SU-DHL-6 (cell line): ENCODE measurements at regions not wholly inside any gene's neighbourhood (a gene's known extent, or its start where the extent isn't known, plus 50 kb on each side); places are given as distances from the start of the nearest gene placed in this dataset.

Source experiments
- H2AFZ ChIP-seq: fragments of 200-600 bp; sonication (generic); 2 replicates; pipeline ENCODE4 v1.6.1; 2014; ENCODE audit warnings: low read depth, mild to moderate bottlenecking, moderate library complexity, mixed read lengths, antibody characterized with exemption, low read length; ENCODE audit not compliant: severe bottlenecking
- H3F3A ChIP-seq: fragments of 200-600 bp; shearing (Covaris generic); 2 replicates; pipeline ENCODE4 v1.6.0; 2016; ENCODE audit warnings: antibody characterized with exemption, mild to moderate bottlenecking; ENCODE audit not compliant: insufficient read depth
- H3K27ac ChIP-seq: fragments of 200-600 bp; sonication (generic); 2 replicates; pipeline ENCODE4 v1.5.1; 2016; ENCODE audit warnings: low read depth, mild to moderate bottlenecking, low read length, moderate library complexity, mixed read lengths
- H3K27me3 ChIP-seq: fragments of 200-600 bp; sonication (generic), shearing (Covaris generic); 2 replicates; pipeline ENCODE4 v1.6.0; 2014; ENCODE audit warnings: mild to moderate bottlenecking, low read length
- H3K36me3 ChIP-seq: fragments of 200-600 bp; sonication (generic); 2 replicates; pipeline ENCODE4 v1.6.1; 2014; ENCODE audit warnings: mild to moderate bottlenecking, low read length, mixed read lengths
- H3K4me2 ChIP-seq: fragments of 300-600, 200-600 bp; shearing (Covaris generic), sonication (generic); 2 replicates; pipeline ENCODE4 v1.6.0; 2014; ENCODE audit warnings: low read length, low read depth, mild to moderate bottlenecking; ENCODE audit not compliant: poor library complexity, severe bottlenecking
- H3K4me3 ChIP-seq: fragments of 200-600 bp; sonication (generic); 2 replicates; pipeline ENCODE4 v1.5.1; 2014; ENCODE audit warnings: antibody characterized with exemption, low read length, mild to moderate bottlenecking, mixed read lengths; ENCODE audit not compliant: insufficient read depth, poor library complexity, severe bottlenecking
- H3K79me2 ChIP-seq: fragments of 200-600 bp; sonication (generic); 2 replicates; pipeline ENCODE4 v1.6.1; 2014; ENCODE audit warnings: mild to moderate bottlenecking, low read length, moderate library complexity; ENCODE audit not compliant: insufficient read depth
- H3K9ac ChIP-seq: fragments of 200-600 bp; sonication (generic); 2 replicates; pipeline ENCODE4 v1.7.0; 2014; ENCODE audit warnings: mild to moderate bottlenecking, low read length
- H3K9me2 ChIP-seq: fragments of 200-600 bp; sonication (generic); replicated peaks from 2 replicates; pipeline ENCODE4 v1.6.1; 2014; ENCODE audit warnings: low read length; ENCODE audit not compliant: insufficient read depth
- H3K9me3 ChIP-seq: fragments of 200-600 bp; sonication (generic); 2 replicates; pipeline ENCODE4 v1.6.1; 2014; ENCODE audit warnings: low read length, mixed read lengths; ENCODE audit not compliant: insufficient read depth
- H4K20me1 ChIP-seq: fragments of 200-600 bp; sonication (generic); 2 replicates; pipeline ENCODE4 v1.6.1; 2014; ENCODE audit warnings: low read depth, mild to moderate bottlenecking, antibody characterized with exemption, low read length, moderate library complexity, mixed read lengths
- EZH2phosphoT487 ChIP-seq: fragments of 200-600 bp; sonication (generic), shearing (Covaris generic); conservative IDR thresholded peaks from 2 replicates; pipeline ENCODE4 v1.6.1; 2018; ENCODE audit warnings: mild to moderate bottlenecking, antibody characterized with exemption, low read length, moderate library complexity, mixed read lengths
- TF ChIP-seq, protein P1 (sequence below): fragments of 200-600 bp; sonication (generic); IDR thresholded peaks from one replicate; pipeline ENCODE4 v1.5.1; 2017; ENCODE audit warnings: antibody characterized with exemption, mild to moderate bottlenecking, low read length, moderate library complexity; ENCODE audit not compliant: insufficient read depth, poor library complexity, severe bottlenecking

DNA sequence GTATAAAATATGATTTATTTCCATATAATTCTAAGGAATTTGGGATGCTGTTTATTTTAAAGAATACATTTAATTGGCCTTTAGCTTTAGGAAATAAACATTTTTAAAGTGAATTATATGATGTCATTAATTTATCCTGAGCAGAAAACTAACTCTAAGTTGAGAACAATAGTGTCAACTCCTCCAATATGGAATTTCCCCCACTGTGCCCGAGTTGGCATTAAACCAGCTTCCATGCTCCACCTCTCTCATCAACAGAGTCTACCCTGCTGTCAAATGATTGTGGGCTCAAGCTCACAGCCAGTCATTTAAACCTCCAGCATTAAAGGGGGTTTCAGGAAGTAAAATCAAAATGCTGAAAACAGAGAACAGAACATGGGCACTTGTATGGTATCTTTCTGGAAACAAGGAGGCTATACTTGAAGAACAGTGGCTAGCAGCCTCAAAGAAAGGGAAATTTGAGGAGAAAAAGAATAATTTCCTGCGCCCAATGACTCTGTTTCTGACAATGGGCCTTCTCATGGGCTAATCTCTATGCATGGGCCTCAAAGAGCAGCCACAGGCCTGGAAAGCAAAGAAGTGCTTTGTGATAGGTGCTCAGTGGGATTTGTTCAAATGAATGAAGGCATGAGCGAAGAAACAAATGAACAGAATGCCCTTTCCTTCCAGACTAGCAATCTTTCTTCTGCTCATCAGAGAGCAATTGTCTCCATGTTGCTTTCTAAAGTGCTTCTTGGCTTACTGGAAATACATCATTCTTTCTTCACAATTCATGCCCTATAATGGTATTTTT lies 252.8 kb downstream of the MTX2 start:
- TF ChIP-seq, protein P1, sequence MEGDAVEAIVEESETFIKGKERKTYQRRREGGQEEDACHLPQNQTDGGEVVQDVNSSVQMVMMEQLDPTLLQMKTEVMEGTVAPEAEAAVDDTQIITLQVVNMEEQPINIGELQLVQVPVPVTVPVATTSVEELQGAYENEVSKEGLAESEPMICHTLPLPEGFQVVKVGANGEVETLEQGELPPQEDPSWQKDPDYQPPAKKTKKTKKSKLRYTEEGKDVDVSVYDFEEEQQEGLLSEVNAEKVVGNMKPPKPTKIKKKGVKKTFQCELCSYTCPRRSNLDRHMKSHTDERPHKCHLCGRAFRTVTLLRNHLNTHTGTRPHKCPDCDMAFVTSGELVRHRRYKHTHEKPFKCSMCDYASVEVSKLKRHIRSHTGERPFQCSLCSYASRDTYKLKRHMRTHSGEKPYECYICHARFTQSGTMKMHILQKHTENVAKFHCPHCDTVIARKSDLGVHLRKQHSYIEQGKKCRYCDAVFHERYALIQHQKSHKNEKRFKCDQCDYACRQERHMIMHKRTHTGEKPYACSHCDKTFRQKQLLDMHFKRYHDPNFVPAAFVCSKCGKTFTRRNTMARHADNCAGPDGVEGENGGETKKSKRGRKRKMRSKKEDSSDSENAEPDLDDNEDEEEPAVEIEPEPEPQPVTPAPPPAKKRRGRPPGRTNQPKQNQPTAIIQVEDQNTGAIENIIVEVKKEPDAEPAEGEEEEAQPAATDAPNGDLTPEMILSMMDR: no peak
- TF ChIP-seq EZH2phosphoT487: no peak
- Histone ChIP-seq H3F3A (no peaks in the 10 kb centered on the region), H4K20me1 (no peaks in the 10 kb centered on the region), H3K9me2 (no peaks in the 10 kb centered on the region), H3K9ac (no peak overlapping the region), H3K27me3 (no peaks in the 10 kb centered on the region), H2AFZ (no peak overlapping the region), H3K4me3 (no peak overlapping the region), H3K79me2 (no peaks in the 10 kb centered on the region), H3K36me3 (no peaks in the 10 kb centered on the region), H3K27ac (no peak overlapping the region), H3K4me2 (no peak overlapping the region), H3K9me3 (no peaks in the 10 kb centered on the region)

- Histone ChIP-seq H3F3A (no peaks in the 10 kb centered on the region), H3K9me2 (no peaks in the 10 kb centered on the region), H3K9me3 (no peaks in the 10 kb centered on the region), H3K79me2 (no peaks in the 10 kb centered on the region), H2AFZ (no peak overlapping the region), H3K27ac (no peak overlapping the region), H4K20me1 (no peaks in the 10 kb centered on the region), H3K27me3 (no peaks in the 10 kb centered on the region), H3K4me2 (no peak overlapping the region), H3K9ac (no peak overlapping the region), H3K4me3 (no peak overlapping the region), H3K36me3 (no peaks in the 10 kb centered on the region)
- TF ChIP-seq EZH2phosphoT487: no peak
- TF ChIP-seq, protein P1: no peak
These were observed 255.8 kb downstream of the MTX2 start for GRCh38 chr2:176525086-176525485.

DNA sequence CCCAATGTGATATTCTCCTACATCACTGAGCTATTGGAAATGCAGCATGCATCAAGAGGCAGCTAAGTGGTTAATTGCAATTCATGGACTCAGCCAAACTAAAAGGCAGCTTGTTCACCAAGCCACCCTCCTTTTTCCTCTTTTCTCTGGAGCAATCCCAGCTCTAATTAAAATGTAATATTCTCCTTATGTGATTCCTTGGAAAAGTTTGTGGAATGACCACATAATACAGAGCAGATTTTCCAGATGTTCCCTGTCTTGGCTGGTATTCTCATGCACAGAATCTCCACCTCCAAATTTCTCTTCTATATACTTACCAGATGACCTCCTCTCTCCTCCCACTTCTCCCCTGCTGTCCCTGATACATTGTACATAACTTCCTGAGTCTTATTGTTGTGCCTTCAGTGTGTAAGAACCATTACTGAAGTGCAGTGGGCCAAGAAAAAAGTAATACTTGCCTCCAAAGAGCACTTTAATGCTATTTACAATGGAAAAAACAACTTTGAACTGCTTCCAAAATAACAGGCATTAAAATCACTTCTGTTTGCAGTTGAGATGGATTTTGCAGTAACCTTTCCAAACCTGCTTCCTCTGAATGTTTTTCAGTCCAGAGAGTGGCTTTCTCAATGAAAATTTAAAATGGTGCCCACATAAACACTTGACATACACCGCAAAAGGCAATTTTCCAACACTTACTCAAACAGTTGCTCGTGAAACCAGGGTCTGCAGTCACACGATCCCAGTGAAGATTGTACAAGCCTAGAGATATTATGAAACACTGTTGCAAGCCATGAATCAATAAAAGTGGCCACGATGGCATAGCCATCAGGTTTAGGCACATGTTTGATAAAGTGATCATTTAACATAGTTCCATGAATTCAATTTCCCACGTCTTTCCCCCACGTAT lies 258.0 kb downstream of the MTX2 start:
- H3K36me3 ChIP-seq: no peaks in the 10 kb centered on the region
- no peaks in the 10 kb centered on the region for H3K9me3 ChIP-seq
- H4K20me1 ChIP-seq: no peaks in the 10 kb centered on the region
- H3K4me3 ChIP-seq: no peak overlapping the region
- H3K27ac ChIP-seq: no peak overlapping the region
- no peaks in the 10 kb centered on the region for H3K79me2 ChIP-seq
- no peak overlapping the region for H2AFZ ChIP-seq
- no peak overlapping the region for H3K4me2 ChIP-seq
- H3F3A ChIP-seq: no peaks in the 10 kb centered on the region
- no peak for TF ChIP-seq EZH2phosphoT487
- TF ChIP-seq, protein P1: no peak
- no peaks in the 10 kb centered on the region for H3K9me2 ChIP-seq
- no peak overlapping the region for H3K9ac ChIP-seq
- H3K27me3 ChIP-seq: no peaks in the 10 kb centered on the region
